Naive B cell (primary cell): ENCODE measurements at regions not wholly inside any gene's neighbourhood (a gene's known extent, or its start where the extent isn't known, plus 50 kb on each side); places are given as distances from the start of the nearest gene placed in this dataset.

Experiments used
- ATAC-seq, 2 donors: fragments of 150-1000 bp; cut with Tn5 transposase; 2 replicates each; pipeline ENCODE4 v1.10.0; 2021; ENCODE audit warnings: low read depth in 2 of 2, mild to moderate bottlenecking in 2 of 2, moderate library complexity in 2 of 2
- DNase-seq: peaks from one replicate; pipeline ENCODE4 v3.0.0; 2022
- H3K27ac Mint-ChIP-seq, 6 donors: one replicate each; pipeline ENCODE4 v1.8.0; 2020 to 2022; ENCODE audit warnings: mild to moderate bottlenecking in 6 of 6, mixed read lengths in 6 of 6, moderate library complexity in 5 of 6, inconsistent platforms in 2 of 6
- H3K27me3 Mint-ChIP-seq, 3 donors: one replicate each; pipeline ENCODE4 v1.8.0; 2021 to 2022; ENCODE audit warnings: mixed read lengths in 3 of 3, mild to moderate bottlenecking in 1 of 3
- H3K36me3 Mint-ChIP-seq, 2 donors: one replicate each; pipeline ENCODE4 v1.8.0; 2020 to 2022; ENCODE audit warnings: mixed read lengths in 2 of 2, inconsistent platforms in 1 of 2, mild to moderate bottlenecking in 1 of 2
- H3K4me1 Mint-ChIP-seq, 3 donors: one replicate each; pipeline ENCODE4 v1.8.0; 2020 to 2022; ENCODE audit warnings: mixed read lengths in 3 of 3, inconsistent platforms in 1 of 3, mild to moderate bottlenecking in 1 of 3, moderate library complexity in 1 of 3
- H3K4me3 Mint-ChIP-seq, 8 donors: one replicate each; pipeline ENCODE4 v1.8.0; 2020 to 2022; ENCODE audit warnings: mild to moderate bottlenecking in 8 of 8, mixed read lengths in 8 of 8, moderate library complexity in 8 of 8, inconsistent platforms in 2 of 8
- H3K9me3 Mint-ChIP-seq, 7 donors: one replicate each; pipeline ENCODE4 v1.8.0; 2020 to 2022; ENCODE audit warnings: mixed read lengths in 7 of 7, mild to moderate bottlenecking in 5 of 7, inconsistent platforms in 2 of 7, moderate library complexity in 1 of 7

DNA sequence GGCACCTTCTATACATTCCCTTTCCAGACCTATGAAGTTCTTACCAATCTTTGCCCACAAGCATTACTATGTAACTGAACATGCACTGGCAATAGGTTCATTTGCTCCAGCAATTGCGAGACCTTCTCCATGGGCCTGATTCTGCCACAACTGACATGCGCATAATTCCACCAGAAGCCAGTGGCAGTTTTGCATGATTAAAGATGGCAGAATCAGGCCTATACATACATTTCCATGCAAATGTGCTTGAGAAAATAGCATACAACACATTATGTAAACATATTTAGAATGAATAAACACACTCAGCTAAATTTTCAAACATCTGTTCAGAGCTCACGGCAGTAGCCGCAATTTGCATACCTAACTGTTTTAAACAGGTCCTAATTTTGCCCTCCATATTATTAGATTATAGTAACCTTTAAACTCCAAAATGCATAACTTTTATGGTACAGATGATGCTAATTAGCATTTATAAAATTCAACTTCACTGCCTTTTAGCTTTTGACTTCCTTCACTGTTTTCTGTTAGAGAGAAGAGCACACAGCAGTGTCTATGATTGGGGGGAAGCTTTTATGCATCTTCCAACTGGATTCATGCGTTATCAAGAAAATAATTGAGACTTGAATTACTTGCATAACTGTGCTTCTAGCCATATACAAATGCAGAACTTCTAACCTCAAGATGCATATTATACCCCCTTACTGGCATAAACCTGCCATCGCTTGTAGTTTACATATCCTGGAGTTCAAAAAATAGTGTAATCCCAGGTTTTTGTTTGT, 155.3 kb upstream of the CDH19 start:
- no peaks in the 10 kb centered on the region for H3K4me1 Mint-ChIP-seq
- H3K27me3 Mint-ChIP-seq = no peaks in the 10 kb centered on the region
- no peak overlapping the region for H3K27ac Mint-ChIP-seq
- no peak for DNase-seq
- H3K36me3 Mint-ChIP-seq = no peaks in the 10 kb centered on the region
- no peak for ATAC-seq
- no peak overlapping the region for H3K4me3 Mint-ChIP-seq
- H3K9me3 Mint-ChIP-seq = no peaks in the 10 kb centered on the region

GRCh38 chr18:66757946-66758345, 154.1 kb upstream of the CDH19 start:
- ATAC-seq (no peak), DNase-seq (no peak)
- Mint-ChIP-seq H3K36me3 (no peaks in the 10 kb centered on the region), H3K27ac (no peak overlapping the region), H3K4me1 (no peaks in the 10 kb centered on the region), H3K9me3 (no peaks in the 10 kb centered on the region), H3K27me3 (no peaks in the 10 kb centered on the region), H3K4me3 (no peak overlapping the region)

GRCh38 chr18:66754335-66754734, 150.4 kb upstream of the CDH19 start:
- no peaks in the 10 kb centered on the region for H3K27me3 Mint-ChIP-seq
- ATAC-seq (no peak), DNase-seq (no peak)
- H3K4me1 Mint-ChIP-seq = no peaks in the 10 kb centered on the region
- H3K27ac Mint-ChIP-seq = no peak overlapping the region
- H3K9me3 Mint-ChIP-seq = no peaks in the 10 kb centered on the region
- H3K4me3 Mint-ChIP-seq = no peak overlapping the region
- no peaks in the 10 kb centered on the region for H3K36me3 Mint-ChIP-seq

GRCh38 chr18:66752733-66753132, 148.8 kb upstream of the CDH19 start:
- no peaks in the 10 kb centered on the region for H3K4me1 Mint-ChIP-seq
- H3K9me3 Mint-ChIP-seq = no peaks in the 10 kb centered on the region

GRCh38 chr18:66749481-66750035, 145.7 kb upstream of the CDH19 start:
- Mint-ChIP-seq H3K27me3 (no peaks in the 10 kb centered on the region), H3K36me3 (no peaks in the 10 kb centered on the region), H3K27ac (no peak overlapping the region), H3K4me1 (no peaks in the 10 kb centered on the region), H3K4me3 (no peak overlapping the region), H3K9me3 (no peaks in the 10 kb centered on the region)
- ATAC-seq = no peak
- DNase-seq = no peak

More at GRCh38 chr18:66752733-66753132, 148.8 kb upstream of the CDH19 start:
- Mint-ChIP-seq H3K36me3 (no peaks in the 10 kb centered on the region), H3K27ac (no peak overlapping the region), H3K4me3 (no peak overlapping the region), H3K27me3 (no peaks in the 10 kb centered on the region)
- ATAC-seq = no peak
- no peak for DNase-seq

DNA sequence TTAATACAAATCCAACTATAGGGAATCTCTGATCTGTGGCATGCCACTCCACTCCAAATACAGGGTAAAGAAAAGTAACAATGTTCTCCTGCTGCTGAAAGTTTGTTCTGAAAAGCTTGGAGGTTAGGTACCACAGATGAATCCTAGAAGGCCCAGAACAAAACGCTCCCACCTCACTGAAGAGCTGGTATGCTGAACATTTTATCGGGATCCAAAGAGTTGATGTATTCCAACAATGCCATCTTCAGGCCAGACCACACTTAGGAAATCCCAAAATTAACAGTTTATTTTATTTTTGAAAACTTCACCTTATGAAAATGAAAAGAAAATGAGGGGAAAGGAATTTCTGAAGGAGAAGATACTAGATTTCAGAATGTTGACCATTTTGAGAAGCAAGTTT, 145.1 kb upstream of the CDH19 start:
- peaks cover 0 to 5% (median 0%) of the 10 kb centered on the region in 7 donors for H3K9me3 Mint-ChIP-seq
- H3K4me1 Mint-ChIP-seq = no peaks in the 10 kb centered on the region
- ATAC-seq (no peak), DNase-seq (no peak)
- no peaks in the 10 kb centered on the region for H3K27me3 Mint-ChIP-seq
- H3K27ac Mint-ChIP-seq = no peak overlapping the region
- no peak overlapping the region for H3K4me3 Mint-ChIP-seq
- H3K36me3 Mint-ChIP-seq = no peaks in the 10 kb centered on the region

DNA sequence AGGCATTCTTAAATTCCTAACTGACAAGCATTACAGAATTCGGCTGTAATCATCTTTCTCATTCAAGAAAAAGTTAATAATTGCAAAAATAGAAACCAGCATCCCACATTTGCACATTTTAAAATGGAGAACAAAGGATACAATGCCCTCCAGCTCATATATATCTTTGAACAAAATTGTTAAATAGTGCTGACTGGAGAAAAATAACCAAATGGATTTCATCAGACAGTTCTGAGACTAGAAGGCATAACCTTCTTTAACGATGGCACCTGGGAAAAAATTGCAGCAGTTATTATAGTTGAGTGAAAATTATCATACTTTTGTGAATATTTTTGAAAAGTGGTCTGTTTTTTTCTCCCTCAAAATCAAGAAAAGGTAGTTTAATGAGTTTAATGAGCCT, 138.9 kb upstream of the CDH19 start:
- no peak for DNase-seq
- Mint-ChIP-seq H3K27me3 (no peaks in the 10 kb centered on the region), H3K27ac (no peak overlapping the region), H3K36me3 (no peaks in the 10 kb centered on the region), H3K9me3 (peaks cover 0 to 10% (median 2%) of the 10 kb centered on the region in 7 donors), H3K4me1 (no peaks in the 10 kb centered on the region), H3K4me3 (no peak overlapping the region)
- no peak for ATAC-seq

DNA sequence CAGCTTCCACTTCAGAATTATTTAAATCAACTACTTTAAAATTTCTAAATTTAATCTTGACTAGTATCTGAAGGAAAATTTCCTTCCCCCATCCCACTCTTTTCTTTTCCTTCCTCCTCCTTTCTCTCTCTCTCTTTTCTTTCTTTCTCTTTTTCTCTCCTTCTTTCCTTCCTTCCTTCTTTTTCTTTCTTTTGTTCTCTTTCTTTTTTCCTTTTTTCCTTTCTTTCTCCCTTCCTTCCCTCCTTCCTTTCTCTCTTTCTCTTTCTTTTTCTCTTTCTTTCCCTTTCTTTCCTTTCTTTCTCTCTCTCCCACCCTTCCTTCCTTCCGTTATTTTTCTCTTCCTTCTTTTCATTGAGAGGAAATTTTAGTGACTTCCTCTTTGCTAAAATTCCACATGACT, 132.0 kb upstream of the CDH19 start:
- Mint-ChIP-seq H3K4me3 (no peak overlapping the region), H3K9me3 (peaks cover 0 to 8% (median 3%) of the 10 kb centered on the region in 7 donors), H3K27me3 (no peaks in the 10 kb centered on the region), H3K27ac (no peak overlapping the region), H3K36me3 (no peaks in the 10 kb centered on the region), H3K4me1 (no peaks in the 10 kb centered on the region)
- no peak for DNase-seq
- ATAC-seq = no peak

GRCh38 chr18:66734451-66734850, 130.6 kb upstream of the CDH19 start:
- ATAC-seq (no peak), DNase-seq (no peak)
- H3K27ac Mint-ChIP-seq = no peak overlapping the region
- H3K9me3 Mint-ChIP-seq = peaks cover 0 to 7% (median 3%) of the 10 kb centered on the region in 7 donors
- H3K4me3 Mint-ChIP-seq = no peak overlapping the region
- H3K27me3 Mint-ChIP-seq = no peaks in the 10 kb centered on the region
- H3K36me3 Mint-ChIP-seq = no peaks in the 10 kb centered on the region
- H3K4me1 Mint-ChIP-seq = no peaks in the 10 kb centered on the region

GRCh38 chr18:66731890-66732289, 128.0 kb upstream of the CDH19 start:
- Mint-ChIP-seq H3K27me3 (no peaks in the 10 kb centered on the region), H3K36me3 (no peaks in the 10 kb centered on the region), H3K9me3 (peaks cover 0 to 7% (median 1%) of the 10 kb centered on the region in 7 donors), H3K27ac (no peak overlapping the region), H3K4me1 (no peaks in the 10 kb centered on the region), H3K4me3 (no peak overlapping the region)
- ATAC-seq (no peak), DNase-seq (no peak)

GRCh38 chr18:66729442-66730239, 125.8 kb upstream of the CDH19 start:
- H3K27ac Mint-ChIP-seq = no peak overlapping the region
- no peaks in the 10 kb centered on the region for H3K4me1 Mint-ChIP-seq
- H3K9me3 Mint-ChIP-seq = peaks cover 0 to 1% (median 0%) of the 10 kb centered on the region in 7 donors
- ATAC-seq (no peak), DNase-seq (no peak)
- no peaks in the 10 kb centered on the region for H3K36me3 Mint-ChIP-seq
- no peaks in the 10 kb centered on the region for H3K27me3 Mint-ChIP-seq
- H3K4me3 Mint-ChIP-seq = no peak overlapping the region

GRCh38 chr18:66728951-66729350, 125.1 kb upstream of the CDH19 start:
- Mint-ChIP-seq H3K9me3 (peaks cover 0 to 2% (median 0%) of the 10 kb centered on the region in 7 donors), H3K27ac (no peak overlapping the region), H3K4me3 (peak overlapping the region in 1 of 8 donors; percentile 22), H3K27me3 (no peaks in the 10 kb centered on the region), H3K4me1 (no peaks in the 10 kb centered on the region), H3K36me3 (no peaks in the 10 kb centered on the region)
- ATAC-seq = no peak
- no peak for DNase-seq

DNA sequence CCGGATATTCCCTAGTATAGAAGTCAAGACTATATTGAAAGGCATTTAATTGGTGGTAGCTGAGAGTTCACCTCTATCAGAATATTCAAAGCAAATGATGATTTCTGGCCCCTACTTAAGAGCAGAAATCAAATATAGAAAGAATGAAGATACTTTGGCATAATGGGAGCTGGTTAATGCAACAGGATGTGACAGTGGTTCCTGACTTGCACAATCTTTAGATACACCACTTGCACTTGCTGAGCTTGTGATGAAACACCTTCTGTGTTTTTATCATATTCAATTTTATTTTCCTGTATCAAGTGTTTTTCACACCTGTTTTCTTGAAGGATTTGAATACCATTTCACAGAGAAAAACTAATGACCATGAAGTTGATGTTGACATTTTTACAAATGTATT, 124.1 kb upstream of the CDH19 start:
- no peaks in the 10 kb centered on the region for H3K27me3 Mint-ChIP-seq
- no peak for ATAC-seq
- no peaks in the 10 kb centered on the region for H3K4me1 Mint-ChIP-seq

More for the DNA sequence above, 124.1 kb upstream of the CDH19 start:
- Mint-ChIP-seq H3K36me3 (no peaks in the 10 kb centered on the region), H3K27ac (no peak overlapping the region), H3K9me3 (peaks cover 0 to 2% (median 0%) of the 10 kb centered on the region in 7 donors), H3K4me3 (no peak overlapping the region)
- no peak for DNase-seq
